GM20000 (cell line): ENCODE measurements at regions not wholly inside any gene's neighbourhood (a gene's known extent, or its start where the extent isn't known, plus 50 kb on each side); places are given as distances from the start of the nearest gene placed in this dataset.

Source experiments
- DNase-seq: peaks from one replicate; pipeline ENCODE4 v3.0.0; 2012; ENCODE audit warnings: low spot score
- TF ChIP-seq, protein P1 (sequence below): IDR thresholded peaks from 2 replicates; pipeline ENCODE4 v1.5.1; 2012; ENCODE audit warnings: mild to moderate bottlenecking, control low read depth; ENCODE audit errors: extremely low read depth, missing control alignments

DNA sequence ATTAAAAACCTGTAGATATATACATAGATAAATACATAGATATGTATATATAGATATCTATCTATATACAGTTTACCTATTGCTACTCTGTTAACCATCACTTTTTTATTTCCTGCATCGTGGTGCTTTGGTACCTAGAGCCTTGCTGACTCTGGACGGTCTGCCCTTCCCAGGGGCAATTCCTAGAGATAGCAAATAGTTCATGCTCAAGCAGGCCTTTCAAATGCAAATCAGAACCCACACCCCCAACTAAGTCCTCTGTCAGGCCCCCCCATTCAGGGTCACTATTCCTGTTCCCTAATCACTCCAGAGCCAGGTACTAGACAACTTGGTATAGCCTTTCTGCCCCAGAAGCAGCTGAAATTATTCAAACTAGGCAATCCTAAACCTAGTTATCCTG is 273.5 kb upstream of the ADGRL3 start:
- no peak for DNase-seq
- TF ChIP-seq, protein P1, sequence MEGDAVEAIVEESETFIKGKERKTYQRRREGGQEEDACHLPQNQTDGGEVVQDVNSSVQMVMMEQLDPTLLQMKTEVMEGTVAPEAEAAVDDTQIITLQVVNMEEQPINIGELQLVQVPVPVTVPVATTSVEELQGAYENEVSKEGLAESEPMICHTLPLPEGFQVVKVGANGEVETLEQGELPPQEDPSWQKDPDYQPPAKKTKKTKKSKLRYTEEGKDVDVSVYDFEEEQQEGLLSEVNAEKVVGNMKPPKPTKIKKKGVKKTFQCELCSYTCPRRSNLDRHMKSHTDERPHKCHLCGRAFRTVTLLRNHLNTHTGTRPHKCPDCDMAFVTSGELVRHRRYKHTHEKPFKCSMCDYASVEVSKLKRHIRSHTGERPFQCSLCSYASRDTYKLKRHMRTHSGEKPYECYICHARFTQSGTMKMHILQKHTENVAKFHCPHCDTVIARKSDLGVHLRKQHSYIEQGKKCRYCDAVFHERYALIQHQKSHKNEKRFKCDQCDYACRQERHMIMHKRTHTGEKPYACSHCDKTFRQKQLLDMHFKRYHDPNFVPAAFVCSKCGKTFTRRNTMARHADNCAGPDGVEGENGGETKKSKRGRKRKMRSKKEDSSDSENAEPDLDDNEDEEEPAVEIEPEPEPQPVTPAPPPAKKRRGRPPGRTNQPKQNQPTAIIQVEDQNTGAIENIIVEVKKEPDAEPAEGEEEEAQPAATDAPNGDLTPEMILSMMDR: no peak

DNA sequence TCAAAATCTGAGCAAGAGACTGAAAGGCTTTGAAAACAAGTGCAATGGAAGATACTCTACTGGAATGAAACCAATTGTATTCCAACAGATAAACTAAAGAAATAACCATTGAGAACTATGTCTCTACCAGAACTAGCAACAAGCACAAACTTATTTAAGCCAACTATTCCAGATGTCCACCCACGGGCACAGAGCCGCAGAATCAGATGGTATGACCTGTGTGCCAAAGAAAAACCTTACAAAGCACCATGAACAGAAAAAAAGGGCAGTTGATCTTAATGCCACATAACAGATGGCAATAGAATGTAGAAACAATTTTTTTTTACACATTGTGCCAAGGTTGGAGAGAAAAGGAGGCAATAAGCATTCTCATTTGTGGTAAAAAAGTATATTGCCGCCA is 269.3 kb upstream of the ADGRL3 start:
- TF ChIP-seq, protein P1: no peak
- DNase-seq: no peak

DNA sequence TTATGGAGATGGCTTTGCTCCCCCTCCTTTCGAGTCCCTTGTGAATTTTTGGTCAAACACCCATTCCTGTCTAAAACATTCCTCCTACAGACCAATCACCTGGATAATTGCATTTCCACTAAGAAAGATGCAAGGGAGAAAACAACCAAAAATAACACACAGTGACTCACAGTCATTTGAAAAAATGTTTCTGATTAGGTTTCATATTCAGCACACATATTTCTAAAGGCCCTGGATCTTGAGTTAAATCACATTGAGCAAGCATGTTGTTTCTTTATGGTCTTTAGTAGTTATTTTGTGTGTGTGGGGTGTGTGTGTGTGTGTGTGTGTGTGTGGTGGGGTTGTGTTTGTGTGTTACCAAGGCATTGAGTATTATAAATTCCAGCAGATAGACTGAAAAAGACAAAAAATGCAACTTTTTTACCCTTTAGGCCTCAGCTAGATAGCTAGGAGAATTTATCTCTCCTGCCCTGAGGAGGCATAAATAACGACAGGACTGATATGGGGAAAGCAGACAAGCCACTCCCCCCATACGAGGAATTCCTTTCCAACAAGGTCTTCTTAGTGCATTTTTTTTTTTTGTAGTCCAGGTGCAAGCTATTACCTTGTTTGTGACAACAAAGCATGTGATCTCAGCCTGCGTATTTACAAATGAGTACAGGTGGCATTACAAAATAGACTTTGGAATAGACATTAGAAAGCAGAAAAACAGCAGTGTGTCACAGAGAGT is 265.4 kb upstream of the ADGRL3 start:
- TF ChIP-seq, protein P1: no peak
- DNase-seq: no peak

DNA sequence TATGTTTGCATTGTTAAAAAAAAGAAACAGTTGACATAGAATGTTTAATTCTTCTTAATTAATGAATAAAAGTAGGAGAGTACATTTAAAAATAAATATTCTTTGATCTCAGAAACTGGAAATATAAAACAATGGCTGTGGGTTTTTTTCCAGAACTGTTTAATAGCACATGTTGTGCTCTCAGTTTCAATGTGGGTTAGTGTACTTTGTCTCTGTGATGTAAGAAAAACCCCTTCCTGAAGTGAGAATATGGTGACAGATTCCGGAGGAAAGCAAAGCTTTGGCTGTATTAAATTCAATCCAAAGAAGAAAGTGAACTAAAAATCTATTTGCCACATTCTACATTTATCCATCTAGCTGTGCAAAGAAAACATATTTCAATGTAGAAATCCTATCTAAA is 261.9 kb upstream of the ADGRL3 start:
- DNase-seq: no peak
- TF ChIP-seq, protein P1: no peak

DNA sequence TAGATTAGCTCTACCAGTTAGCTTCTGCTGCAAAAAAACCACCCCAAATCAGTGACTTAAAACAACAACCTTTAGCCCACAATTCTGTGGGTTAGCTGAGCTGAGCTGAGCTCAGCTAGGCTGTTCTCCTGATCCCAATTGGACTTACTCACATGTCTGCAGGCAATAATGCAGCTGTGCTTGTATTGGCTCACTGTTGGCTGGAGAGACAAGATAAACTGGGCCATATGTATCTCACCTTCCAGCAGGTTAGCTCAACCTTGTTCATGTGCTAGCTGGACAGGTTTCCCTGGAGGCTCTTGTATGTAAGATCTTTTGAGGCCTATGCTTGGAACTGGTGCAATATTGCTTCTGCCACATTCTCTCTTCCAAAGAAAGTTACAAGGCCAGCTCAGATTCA is 261.5 kb upstream of the ADGRL3 start:
- DNase-seq: no peak
- TF ChIP-seq, protein P1: no peak

DNA sequence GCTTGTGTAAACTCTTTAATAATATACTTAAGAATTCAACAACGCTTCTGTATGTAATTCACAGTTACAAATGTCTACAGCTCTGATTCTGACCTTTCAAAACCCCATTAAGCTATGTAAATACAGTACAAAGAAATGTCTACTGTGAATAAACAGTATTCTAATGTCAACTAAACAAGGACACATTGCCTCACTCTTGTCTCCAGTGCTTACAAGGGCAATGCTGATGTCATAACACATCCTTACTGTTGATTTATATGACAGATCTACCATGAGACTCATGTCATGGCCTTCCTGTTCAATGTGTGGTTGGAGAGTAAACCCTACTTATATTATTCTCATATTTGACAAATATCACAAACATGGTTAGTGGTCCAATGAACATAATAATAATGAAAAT is 256.1 kb upstream of the ADGRL3 start:
- TF ChIP-seq, protein P1: no peak
- DNase-seq: no peak

DNA sequence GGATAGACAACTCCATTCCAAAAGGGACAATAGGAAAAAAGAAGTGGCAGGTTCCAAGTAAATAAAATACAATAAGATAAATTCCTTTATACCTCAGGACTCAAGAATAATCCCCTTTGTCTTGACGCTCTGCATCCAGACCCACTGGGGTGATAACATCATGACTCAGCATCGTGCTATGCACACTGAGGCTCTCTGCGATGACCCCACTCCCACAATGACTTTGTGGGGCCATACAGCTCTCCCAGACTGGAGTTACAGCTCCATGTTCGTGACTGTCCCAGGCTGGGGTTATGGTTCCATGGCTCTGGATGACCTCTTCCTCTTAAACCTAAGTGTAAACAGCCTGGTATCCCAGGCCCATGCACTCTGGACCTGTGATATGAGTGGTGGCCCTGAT is 254.5 kb upstream of the ADGRL3 start:
- DNase-seq: no peak
- TF ChIP-seq, protein P1: no peak
